Progenitor cell of endocrine pancreas (in vitro differentiated cells): ENCODE measurements at regions not wholly inside any gene's neighbourhood (a gene's known extent, or its start where the extent isn't known, plus 50 kb on each side); places are given as distances from the start of the nearest gene placed in this dataset.

Experiments used
- DNase-seq: peaks from one replicate; pipeline ENCODE4 v3.0.0; 2021; ENCODE audit warnings: low spot score; ENCODE audit not compliant: unreplicated experiment
- H3K27ac Mint-ChIP-seq: 2 replicates; pipeline ENCODE4 v1.8.0; 2021; ENCODE audit warnings: mild to moderate bottlenecking, moderate library complexity, mixed read lengths
- H3K27me3 Mint-ChIP-seq: 2 replicates; pipeline ENCODE4 v1.8.0; 2021; ENCODE audit warnings: mixed read lengths
- H3K36me3 Mint-ChIP-seq: 2 replicates; pipeline ENCODE4 v1.8.0; 2022; ENCODE audit warnings: mixed read lengths; ENCODE audit not compliant: insufficient read depth
- H3K4me1 Mint-ChIP-seq: 2 replicates; pipeline ENCODE4 v1.8.0; 2021; ENCODE audit warnings: low read depth, mixed read lengths
- H3K4me3 Mint-ChIP-seq: 2 replicates; pipeline ENCODE4 v1.8.0; 2021; ENCODE audit warnings: low read depth, mild to moderate bottlenecking, moderate library complexity, mixed read lengths
- H3K9me3 Mint-ChIP-seq: 2 replicates; pipeline ENCODE4 v1.8.0; 2021; ENCODE audit warnings: low read depth, mixed read lengths
- CTCF ChIP-seq: fragments of 200-600 bp; sonication (generic); IDR thresholded peaks from one replicate; pipeline ENCODE4 v1.5.0; 2021; ENCODE audit warnings: antibody characterized with exemption, mild to moderate bottlenecking; ENCODE audit not compliant: unreplicated experiment

DNA sequence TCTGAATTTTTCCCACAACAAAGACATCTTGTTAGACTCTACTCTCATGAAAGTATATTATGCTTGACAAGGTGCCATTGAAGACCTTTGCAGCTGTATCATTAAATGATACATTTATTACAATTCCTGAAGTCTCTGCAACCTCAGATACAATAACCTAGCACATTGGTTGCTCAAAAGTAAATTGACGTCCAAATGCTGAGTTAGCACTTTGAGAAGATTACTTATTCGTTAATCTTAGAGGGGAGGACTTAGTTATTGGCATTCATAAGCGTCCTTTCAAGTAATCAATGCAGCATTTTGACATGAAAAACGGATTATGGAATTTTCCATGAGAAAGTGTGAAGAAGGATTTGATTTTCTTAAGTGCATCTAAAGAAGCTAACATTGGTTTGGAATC is 151.6 kb downstream of the ARSF start:
- DNase-seq: no peak
- Mint-ChIP-seq H3K27me3 (no peaks in the 10 kb centered on the region), H3K27ac (no peak overlapping the region), H3K4me1 (no peaks in the 10 kb centered on the region), H3K4me3 (no peak overlapping the region), H3K36me3 (no peaks in the 10 kb centered on the region), H3K9me3 (no peaks in the 10 kb centered on the region)
- no peak for TF ChIP-seq CTCF

GRCh38 chrX:3191796-3192195 is 150.5 kb downstream of the ARSF start:
- Mint-ChIP-seq H3K36me3 (no peaks in the 10 kb centered on the region), H3K9me3 (no peaks in the 10 kb centered on the region), H3K4me1 (no peaks in the 10 kb centered on the region), H3K27me3 (no peaks in the 10 kb centered on the region), H3K4me3 (no peak overlapping the region), H3K27ac (peak overlapping the region; percentile 33)
- DNase-seq: no peak
- no peak for TF ChIP-seq CTCF

- Mint-ChIP-seq H3K27me3 (no peaks in the 10 kb centered on the region), H3K4me3 (no peak overlapping the region), H3K9me3 (no peaks in the 10 kb centered on the region), H3K4me1 (no peaks in the 10 kb centered on the region), H3K27ac (no peak overlapping the region), H3K36me3 (no peaks in the 10 kb centered on the region)
- no peak for TF ChIP-seq CTCF
- no peak for DNase-seq
Measured at GRCh38 chrX:3191201-3191600, 149.9 kb downstream of the ARSF start.

GRCh38 chrX:3184176-3184930 is 143.1 kb downstream of the ARSF start:
- H3K9me3 Mint-ChIP-seq: no peaks in the 10 kb centered on the region
- H3K27ac Mint-ChIP-seq: no peak overlapping the region
- H3K27me3 Mint-ChIP-seq: no peaks in the 10 kb centered on the region
- no peaks in the 10 kb centered on the region for H3K36me3 Mint-ChIP-seq
- H3K4me3 Mint-ChIP-seq: no peak overlapping the region
- no peaks in the 10 kb centered on the region for H3K4me1 Mint-ChIP-seq
- DNase-seq: no peak
- no peak for TF ChIP-seq CTCF

GRCh38 chrX:3181846-3182245 is 140.6 kb downstream of the ARSF start:
- Mint-ChIP-seq H3K9me3 (no peaks in the 10 kb centered on the region), H3K27ac (no peak overlapping the region), H3K27me3 (peaks cover 2% of the 10 kb centered on the region), H3K36me3 (no peaks in the 10 kb centered on the region), H3K4me1 (no peaks in the 10 kb centered on the region), H3K4me3 (no peak overlapping the region)
- no peak for DNase-seq
- TF ChIP-seq CTCF: no peak
